RPMI7951 (cell line): ENCODE measurements at regions not wholly inside any gene's neighbourhood (a gene's known extent, or its start where the extent isn't known, plus 50 kb on each side); places are given as distances from the start of the nearest gene placed in this dataset.

ENCODE experiments used
- DNase-seq: peaks from one replicate; pipeline ENCODE4 v3.0.0-alpha.2; 2012; ENCODE audit warnings: low read depth

DNA sequence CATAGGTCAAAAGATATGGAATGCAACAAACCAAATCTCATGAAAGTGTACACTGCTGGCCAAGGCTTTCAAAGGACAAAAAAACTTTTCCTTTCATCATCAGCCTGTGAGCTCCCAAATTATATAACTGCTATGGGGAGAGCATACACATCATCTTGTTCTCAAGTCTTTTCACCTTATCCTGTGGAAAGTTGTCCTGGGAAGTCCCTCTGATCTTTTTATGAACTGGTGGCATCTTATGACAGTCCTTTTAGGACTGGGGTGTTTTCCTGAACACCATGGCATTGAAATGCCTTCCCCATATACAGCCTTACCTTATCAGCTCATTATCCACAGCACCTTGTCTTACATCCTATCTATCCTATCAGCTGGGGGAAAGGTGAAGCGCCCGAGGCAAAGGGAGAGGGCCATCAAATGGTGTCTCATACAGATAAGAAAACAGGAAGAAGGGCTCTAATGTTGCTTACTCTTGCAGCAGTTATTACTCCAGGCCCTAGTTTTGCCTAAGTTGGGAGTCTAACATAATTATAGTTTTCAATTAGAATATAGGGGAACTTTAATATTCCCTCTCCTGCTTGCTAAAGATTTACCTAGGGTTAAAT, 61.5 kb upstream of the GOLIM4 start:
- no peak for DNase-seq

DNA sequence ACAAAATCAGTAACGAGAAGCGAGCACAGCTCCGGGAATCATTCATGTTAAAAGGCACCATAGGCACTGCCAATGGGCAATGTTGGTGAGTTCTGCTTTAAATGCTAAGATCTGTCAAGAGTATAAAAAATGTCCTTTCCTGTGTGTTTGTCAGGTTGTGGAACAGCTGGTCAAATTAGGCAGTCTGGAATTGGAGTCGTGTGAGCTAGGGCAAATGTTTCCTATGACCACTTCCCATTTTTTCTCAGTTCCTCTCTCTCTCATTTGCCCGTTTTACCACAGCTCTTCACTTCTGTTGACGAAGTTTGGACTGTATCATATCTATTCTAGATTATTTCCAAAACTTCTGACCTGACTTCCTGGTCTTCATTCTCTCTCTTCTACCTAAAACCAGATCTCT, 60.8 kb upstream of the GOLIM4 start:
- DNase-seq, result no peak

DNA sequence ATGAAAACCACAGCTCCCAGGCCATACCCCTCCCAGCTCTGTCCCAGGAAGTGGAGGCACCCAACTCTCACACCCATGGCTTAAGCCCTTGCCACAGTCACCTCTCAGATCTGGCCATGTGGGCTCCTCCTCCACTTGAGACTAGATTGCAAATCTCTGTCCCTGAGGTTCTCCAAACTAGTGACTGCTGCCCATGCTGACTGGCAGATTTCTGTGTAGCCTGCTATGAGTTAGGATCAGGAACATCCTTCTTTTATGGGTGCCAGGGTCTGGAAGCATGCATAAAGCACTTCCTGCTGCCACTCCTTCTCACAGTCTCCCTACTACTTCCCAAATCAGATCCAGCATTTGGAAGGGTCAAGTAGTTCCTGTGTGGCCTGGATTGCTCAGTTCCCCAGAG, 59.6 kb upstream of the GOLIM4 start:
- peak; percentile 19 for DNase-seq

DNA sequence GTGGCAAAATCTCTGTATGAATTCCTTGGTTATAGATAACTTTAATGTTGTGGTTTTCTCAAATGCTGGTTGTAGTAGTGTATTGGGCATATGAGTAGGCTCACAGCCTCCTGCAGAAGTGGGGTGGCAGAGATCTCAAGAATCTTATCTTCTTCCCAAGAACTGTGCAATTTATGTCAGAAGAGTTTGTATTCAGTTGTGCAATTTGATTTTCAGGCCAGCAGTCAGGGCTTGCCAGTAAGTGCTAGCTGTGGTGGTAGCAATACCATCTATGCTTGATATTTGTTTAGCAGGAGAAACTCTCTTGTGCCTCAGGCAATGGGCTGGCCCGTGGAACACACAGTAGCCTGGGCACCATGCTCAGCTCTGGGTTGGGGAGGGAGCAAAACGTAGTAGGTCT, 58.4 kb upstream of the GOLIM4 start:
- DNase-seq, result no peak

DNA sequence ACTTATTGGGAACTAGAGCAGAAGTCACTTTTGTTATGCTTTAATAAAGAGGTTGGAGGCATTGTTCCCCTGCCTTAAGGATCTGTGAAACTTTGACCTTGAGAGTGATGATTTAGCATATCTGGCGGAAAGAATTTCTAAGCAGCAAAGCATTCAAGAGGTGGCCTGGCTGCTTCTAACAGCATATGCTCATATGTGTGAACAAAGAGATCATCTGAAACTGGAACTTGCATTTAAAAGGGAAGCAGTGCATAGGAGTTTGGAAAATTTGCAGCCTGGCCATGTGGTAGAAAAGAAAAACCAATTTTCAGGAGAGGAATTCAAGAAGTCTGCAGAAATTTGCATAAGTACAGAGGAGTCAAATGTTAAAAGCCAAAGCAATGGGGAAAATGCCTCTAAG, 56.4 kb upstream of the GOLIM4 start:
- DNase-seq, result no peak
